ENCODE measurements at regions not wholly inside any gene's neighbourhood (a gene's known extent, or its start where the extent isn't known, plus 50 kb on each side); places are given as distances from the start of the nearest gene placed in this dataset.

- no peaks in the 10 kb centered on the region for H3K36me3 Mint-ChIP-seq (ENCODE audit: low read depth)
- no peak for ATAC-seq (replicated peaks)
- no peak overlapping the region for H3K4me3 Mint-ChIP-seq
- no peaks in the 10 kb centered on the region for H3K9me3 Mint-ChIP-seq
- no peaks in the 10 kb centered on the region for H3K4me1 Mint-ChIP-seq
- no peak overlapping the region for H3K27ac Mint-ChIP-seq
- H3K27me3 Mint-ChIP-seq = no peaks in the 10 kb centered on the region
Measured at GRCh38 chr13:32951580-32951979, 64.6 kb upstream of the KL start.

DNA sequence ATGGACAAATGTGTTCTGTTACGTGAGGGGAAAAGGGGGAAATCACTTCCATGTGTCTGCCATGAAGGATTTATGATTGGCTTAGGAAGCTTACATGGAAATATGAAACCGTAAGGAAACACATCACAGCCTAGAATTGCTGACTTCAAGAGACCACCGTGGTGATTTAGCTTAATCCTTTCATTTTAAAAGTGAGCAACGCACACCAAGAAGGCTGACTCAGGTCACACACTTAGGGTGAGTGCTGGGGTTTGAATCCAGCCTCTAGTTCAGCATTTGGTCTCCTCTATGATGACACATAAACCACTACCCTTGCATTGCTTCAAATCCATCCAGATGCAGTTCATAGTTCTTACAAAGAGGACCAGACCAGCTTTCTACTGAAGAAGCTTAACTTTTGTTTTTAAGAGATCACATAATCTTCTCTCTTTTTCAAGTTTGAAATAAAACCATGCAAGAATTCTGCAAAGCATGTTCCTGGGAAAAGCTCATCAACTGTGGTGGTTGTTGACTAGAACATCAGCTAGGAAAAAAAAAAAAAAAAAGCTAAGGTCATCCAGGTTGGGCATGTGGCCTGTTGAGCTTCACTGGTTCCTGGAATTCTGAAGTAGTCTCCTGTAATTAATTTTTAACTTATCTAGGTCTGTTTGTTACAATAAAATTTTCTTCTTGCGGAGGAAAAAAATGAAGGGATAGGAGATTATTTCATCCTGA lies 60.2 kb upstream of the KL start:
- Mint-ChIP-seq H3K4me3 (no peak overlapping the region), H3K27ac (no peak overlapping the region)
- ATAC-seq (replicated peaks) = no peak

DNA sequence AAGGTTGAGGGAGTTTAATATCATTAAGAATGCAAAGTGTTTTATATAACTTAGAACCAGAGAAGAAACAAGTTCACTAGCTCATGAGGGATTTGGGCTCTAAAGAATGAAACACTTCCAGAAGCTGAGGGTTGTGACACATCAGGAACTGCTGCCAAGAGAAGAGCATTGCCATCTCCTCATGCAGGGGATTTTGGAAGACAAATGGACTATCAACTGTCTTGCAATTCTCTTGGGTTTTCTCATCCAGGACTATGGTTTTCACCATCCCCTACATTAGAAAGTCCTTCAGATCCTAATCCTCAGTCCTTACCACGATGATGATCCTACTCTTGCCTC lies 59.7 kb upstream of the KL start:
- Mint-ChIP-seq H3K4me3 (no peak overlapping the region), H3K27me3 (peaks cover 6% of the 10 kb centered on the region)

More for the DNA sequence above, 60.2 kb upstream of the KL start:
- Mint-ChIP-seq H3K27me3 (peaks cover 6% of the 10 kb centered on the region), H3K9me3 (no peaks in the 10 kb centered on the region), H3K36me3 (ENCODE audit: low read depth) (no peaks in the 10 kb centered on the region), H3K4me1 (no peaks in the 10 kb centered on the region)

DNA sequence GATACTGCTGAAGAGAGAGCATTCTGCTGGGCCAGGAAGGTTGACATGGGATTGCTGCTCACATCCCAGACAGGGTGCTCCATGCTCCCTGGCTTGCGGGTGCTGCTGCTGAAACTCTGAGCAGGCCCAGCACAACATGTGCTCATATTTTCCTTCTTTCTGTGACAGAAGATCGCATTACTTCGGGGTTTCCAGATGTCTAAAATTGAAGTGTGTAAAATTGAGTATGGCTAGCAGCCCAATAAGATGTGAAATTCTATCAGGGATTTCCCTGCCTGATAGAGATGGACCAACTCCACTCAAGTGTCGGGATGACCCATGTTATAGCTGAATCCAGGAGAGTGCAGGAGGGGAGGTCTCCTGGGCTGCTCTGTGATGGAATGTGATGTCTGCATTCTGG lies 55.6 kb upstream of the KL start:
- no peak for ATAC-seq (replicated peaks)
- H3K4me1 Mint-ChIP-seq = no peaks in the 10 kb centered on the region
- H3K9me3 Mint-ChIP-seq = no peaks in the 10 kb centered on the region

More for the DNA sequence above, 59.7 kb upstream of the KL start:
- no peaks in the 10 kb centered on the region for H3K36me3 Mint-ChIP-seq (ENCODE audit: low read depth)
- no peaks in the 10 kb centered on the region for H3K9me3 Mint-ChIP-seq
- ATAC-seq (replicated peaks) = no peak
- no peak overlapping the region for H3K27ac Mint-ChIP-seq
- H3K4me1 Mint-ChIP-seq = no peaks in the 10 kb centered on the region

GRCh38 chr13:32961724-32962123 lies 54.5 kb upstream of the KL start:
- Mint-ChIP-seq H3K4me3 (no peak overlapping the region), H3K27me3 (peaks cover 6% of the 10 kb centered on the region), H3K27ac (no peak overlapping the region), H3K9me3 (no peaks in the 10 kb centered on the region), H3K4me1 (no peaks in the 10 kb centered on the region), H3K36me3 (ENCODE audit: low read depth) (no peaks in the 10 kb centered on the region)
- ATAC-seq (replicated peaks) = no peak

More for the DNA sequence above, 55.6 kb upstream of the KL start:
- H3K4me3 Mint-ChIP-seq = no peak overlapping the region
- H3K27ac Mint-ChIP-seq = no peak overlapping the region
- peaks cover 6% of the 10 kb centered on the region for H3K27me3 Mint-ChIP-seq
- H3K36me3 Mint-ChIP-seq (ENCODE audit: low read depth) = no peaks in the 10 kb centered on the region

GRCh38 chr13:32962342-32962741 lies 53.9 kb upstream of the KL start:
- ATAC-seq (replicated peaks) = no peak
- H3K4me3 Mint-ChIP-seq = no peak overlapping the region
- H3K9me3 Mint-ChIP-seq = no peaks in the 10 kb centered on the region
- H3K27me3 Mint-ChIP-seq = peaks cover 6% of the 10 kb centered on the region
- H3K27ac Mint-ChIP-seq = no peak overlapping the region
- no peaks in the 10 kb centered on the region for H3K4me1 Mint-ChIP-seq
- H3K36me3 Mint-ChIP-seq (ENCODE audit: low read depth) = no peaks in the 10 kb centered on the region

DNA sequence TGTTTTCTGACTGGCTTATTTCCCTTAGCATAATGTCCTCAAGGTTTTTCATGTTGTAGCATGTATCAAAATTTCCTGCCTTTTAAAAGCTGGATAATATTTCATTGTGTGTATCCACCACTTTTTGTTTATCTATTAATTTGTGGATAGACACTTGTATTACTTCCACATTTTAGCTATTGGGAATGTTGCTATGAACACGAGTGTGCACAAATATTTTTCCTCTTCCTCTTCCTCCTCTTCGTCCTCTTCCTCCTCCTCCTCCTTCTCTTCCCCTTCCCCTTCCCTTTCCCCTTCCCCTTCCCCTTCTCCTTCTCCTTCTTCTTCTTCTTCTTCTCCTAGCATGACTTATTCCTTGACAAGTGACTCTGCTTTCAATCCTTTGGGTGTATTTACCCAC lies 51.2 kb upstream of the KL start:
- Mint-ChIP-seq H3K36me3 (ENCODE audit: low read depth) (no peaks in the 10 kb centered on the region), H3K4me3 (no peak overlapping the region), H3K9me3 (no peaks in the 10 kb centered on the region), H3K4me1 (no peaks in the 10 kb centered on the region), H3K27ac (no peak overlapping the region), H3K27me3 (peaks cover 7% of the 10 kb centered on the region)
- no peak for ATAC-seq (replicated peaks)

Data from activated T-helper 17 cell treated with anti-CD3 and anti-CD28 coated beads, Interleukin-2, amount 50 U/mL, for 72 hours (primary cell).